Gastrocnemius medialis (tissue), 4 donors: ENCODE measurements at regions not wholly inside any gene's neighbourhood (a gene's known extent, or its start where the extent isn't known, plus 50 kb on each side); places are given as distances from the start of the nearest gene placed in this dataset.

Experiments used
- ATAC-seq, 2 donors: fragments of 150-250 bp; one replicate each; pipeline ENCODE4 v1.9.1; 2016
- DNase-seq, 2 donors: peaks; one replicate each; pipeline ENCODE4 v3.0.0-alpha.2; 2019
- H3K27ac ChIP-seq, 4 donors: fragments of 200-600 bp; sonication (generic); 1 replicate in 1 of 4; 2 replicates in 3 of 4; pipeline ENCODE4 v1.5.1; 2016 to 2018; ENCODE audit warnings: mild to moderate bottlenecking in 2 of 4, moderate library complexity in 1 of 4
- H3K27me3 ChIP-seq, 3 donors: fragments of 200-600 bp; sonication (generic) in 2 of 3; 1 replicate in 1 of 3; 2 replicates in 2 of 3; pipeline versions ENCODE4 v1.5.1 to v1.6.0; 2016 to 2019; ENCODE audit warnings: mild to moderate bottlenecking in 1 of 3, moderate library complexity in 1 of 3
- H3K36me3 ChIP-seq, 2 donors: fragments of 200-600 bp; sonication (generic) in 1 of 2; one replicate each; pipeline ENCODE4 v1.5.1; 2017 to 2018
- H3K4me1 ChIP-seq, 2 donors: fragments of 200-600 bp; sonication (generic) in 1 of 2; one replicate each; pipeline ENCODE4 v1.5.1; 2016 to 2017; ENCODE audit warnings: mild to moderate bottlenecking in 2 of 2
- H3K4me3 ChIP-seq, 4 donors: fragments of 200-600 bp; sonication (generic) in 3 of 4; 1 replicate in 1 of 4; 2 replicates in 3 of 4; pipeline ENCODE4 v1.5.1; 2016 to 2019; ENCODE audit warnings: mild to moderate bottlenecking in 2 of 4
- H3K9me3 ChIP-seq, 3 donors: fragments of 200-600 bp; sonication (generic) in 2 of 3; 1 replicate in 1 of 3; 2 replicates in 2 of 3; pipeline ENCODE4 v1.5.1; 2016 to 2019
- CTCF ChIP-seq, 5 experiments: fragments of 450-650 bp in 3 of 5; fragments of 200-600 bp in 2 of 5; sonication (generic) in 2 of 5; IDR thresholded peaks in 4 of 5; conservative IDR thresholded peaks in 1 of 5; 1 replicate in 4 of 5; 2 replicates in 1 of 5; pipeline ENCODE4 v1.5.1; 2016 to 2019; ENCODE audit warnings: antibody characterized with exemption in 5 of 5, mild to moderate bottlenecking in 3 of 5, moderate library complexity in 3 of 5
- POLR2A ChIP-seq, 2 donors: fragments of 450-650 bp; IDR thresholded peaks; one replicate each; pipeline ENCODE4 v1.6.1; 2017; ENCODE audit warnings: antibody characterized with exemption in 2 of 2, mild to moderate bottlenecking in 2 of 2, moderate library complexity in 2 of 2
- in situ Hi-C, 4 donors: fragments of 200-750 bp; cut with MboI; loops; one replicate each; pipeline versions ENCODE4 v1.15.0 to v1.8.0; 2017; ENCODE audit warnings: low sequenced_read_pairs in 4 of 4
- intact Hi-C: fragments of 100-400 bp; cut with DNase I; formaldehyde crosslinking; loops from one replicate; pipeline ENCODE4 v1.15.1; 2023; ENCODE audit warnings: low total_unique reads

- DNase-seq = no peak
- Histone ChIP-seq H3K4me3 (peak overlapping the region in 3 of 4 donors; percentile 1 to 15 (median 14)), H3K4me1 (peaks cover 0 to 7% of the 10 kb centered on the region in 2 donors), H3K9me3 (no peaks in the 10 kb centered on the region), H3K27me3 (no peaks in the 10 kb centered on the region), H3K36me3 (no peaks in the 10 kb centered on the region), H3K27ac (peak overlapping the region in 1 of 4 donors; percentile 54)
- TF ChIP-seq POLR2A (IDR thresholded peaks at IDR 0.05) (no peak), CTCF (IDR thresholded peaks at IDR 0.05 in 4 of 5, conservative IDR thresholded peaks at IDR 0.05 in 1 of 5) (no peak)
- intact Hi-C loops = no loop called here
- ATAC-seq = peak in 1 of 2 donors; percentile 38
- in situ Hi-C loops = no loop called here
Measured at GRCh38 chr9:16267281-16268066, 603.0 kb downstream of the BNC2 start.

GRCh38 chr9:16268067-16268881, 602.2 kb downstream of the BNC2 start:
- TF ChIP-seq CTCF (IDR thresholded peaks at IDR 0.05 in 4 of 5, conservative IDR thresholded peaks at IDR 0.05 in 1 of 5) (no peak), POLR2A (IDR thresholded peaks at IDR 0.05) (no peak)
- H3K4me3 ChIP-seq = peak overlapping the region in 1 of 4 donors; percentile 1
- H3K36me3 ChIP-seq = no peaks in the 10 kb centered on the region
- H3K9me3 ChIP-seq = no peaks in the 10 kb centered on the region
- intact Hi-C loops = no loop called here
- no peak overlapping the region for H3K27ac ChIP-seq
- peaks cover 0 to 7% of the 10 kb centered on the region in 2 donors for H3K4me1 ChIP-seq
- ATAC-seq (peak in 1 of 2 donors; percentile 56), DNase-seq (no peak)
- in situ Hi-C loops = no loop called here
- no peaks in the 10 kb centered on the region for H3K27me3 ChIP-seq

GRCh38 chr9:16271967-16272366, 598.5 kb downstream of the BNC2 start:
- in situ Hi-C loops (no loop called here), intact Hi-C loops (no loop called here)
- ATAC-seq (no peak), DNase-seq (no peak)
- Histone ChIP-seq H3K27ac (no peak overlapping the region), H3K4me3 (no peak overlapping the region), H3K36me3 (no peaks in the 10 kb centered on the region), H3K4me1 (peaks cover 0 to 7% of the 10 kb centered on the region in 2 donors), H3K9me3 (no peaks in the 10 kb centered on the region), H3K27me3 (no peaks in the 10 kb centered on the region)
- TF ChIP-seq CTCF (IDR thresholded peaks at IDR 0.05 in 4 of 5, conservative IDR thresholded peaks at IDR 0.05 in 1 of 5) = no peak
- no peak for TF ChIP-seq POLR2A (IDR thresholded peaks at IDR 0.05)

- no peaks in the 10 kb centered on the region for H3K36me3 ChIP-seq
- ATAC-seq (peak in 1 of 2 donors; percentile 30), DNase-seq (no peak)
- intact Hi-C loops (no loop called here), in situ Hi-C loops (no loop called here)
- peaks cover 0 to 4% of the 10 kb centered on the region in 2 donors for H3K4me1 ChIP-seq
- TF ChIP-seq POLR2A (IDR thresholded peaks at IDR 0.05) (no peak), CTCF (IDR thresholded peaks at IDR 0.05 in 4 of 5, conservative IDR thresholded peaks at IDR 0.05 in 1 of 5) (no peak)
- no peaks in the 10 kb centered on the region for H3K27me3 ChIP-seq
- no peak overlapping the region for H3K4me3 ChIP-seq
- H3K9me3 ChIP-seq = no peaks in the 10 kb centered on the region
- no peak overlapping the region for H3K27ac ChIP-seq
Measured at GRCh38 chr9:16272776-16273175, 597.7 kb downstream of the BNC2 start.
